NCI-H345 (cell line): ENCODE measurements at regions not wholly inside any gene's neighbourhood (a gene's known extent, or its start where the extent isn't known, plus 50 kb on each side); places are given as distances from the start of the nearest gene placed in this dataset.
"Not testable (repeated sequence)": the region's sequence is repeated elsewhere in the genome, so short reads cannot be mapped to it uniquely, and the experiment has no call there.

Source experiments
- DNase-seq: peaks from one replicate; lab custom pipeline; 2025; lab: John Stamatoyannopoulos, UW

GRCh38 chr4:38333219-38333618, 330.8 kb upstream of the KLF3 start:
- DNase-seq = no peak

DNA sequence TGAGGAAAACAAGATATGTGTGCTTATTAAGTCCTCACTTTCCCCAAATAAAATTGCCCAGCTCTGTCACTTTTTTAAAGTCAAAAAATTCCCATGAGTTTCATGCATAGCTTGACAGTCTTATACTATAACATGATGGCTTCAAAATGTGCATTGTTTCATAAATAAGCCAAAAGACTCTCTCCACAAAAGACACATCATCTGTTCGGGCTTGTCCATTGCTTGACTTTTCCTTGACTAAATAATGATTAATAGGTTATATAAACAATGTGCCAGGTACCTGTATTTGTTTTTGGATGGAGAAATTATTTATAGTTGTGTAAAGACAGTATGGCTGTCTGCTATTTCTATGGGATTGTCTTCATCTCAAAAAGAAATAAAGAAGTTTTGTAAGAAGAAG, 329.2 kb upstream of the KLF3 start:
- no peak for DNase-seq

- DNase-seq = not testable (repeated sequence)
These were observed 325.1 kb upstream of the KLF3 start for GRCh38 chr4:38338939-38339338.

DNA sequence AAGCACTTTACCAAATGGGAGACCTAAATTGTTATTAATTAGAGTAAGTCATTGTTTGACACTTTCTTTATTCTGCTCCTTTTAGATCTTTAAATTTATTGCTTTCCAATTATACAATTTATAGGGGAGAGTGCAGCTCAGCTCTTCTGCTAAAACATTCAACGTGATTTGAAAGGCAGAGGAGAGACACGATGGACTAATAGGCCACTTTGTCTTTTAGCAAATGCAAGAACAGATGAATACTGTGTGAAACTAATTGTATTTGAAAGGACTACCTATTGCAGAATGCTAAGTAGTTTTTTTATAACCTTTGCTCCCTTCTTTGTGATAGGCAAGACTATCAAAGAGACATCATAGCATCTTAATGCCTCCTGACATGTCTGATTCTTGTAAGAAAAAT, 320.4 kb upstream of the KLF3 start:
- DNase-seq = no peak

DNA sequence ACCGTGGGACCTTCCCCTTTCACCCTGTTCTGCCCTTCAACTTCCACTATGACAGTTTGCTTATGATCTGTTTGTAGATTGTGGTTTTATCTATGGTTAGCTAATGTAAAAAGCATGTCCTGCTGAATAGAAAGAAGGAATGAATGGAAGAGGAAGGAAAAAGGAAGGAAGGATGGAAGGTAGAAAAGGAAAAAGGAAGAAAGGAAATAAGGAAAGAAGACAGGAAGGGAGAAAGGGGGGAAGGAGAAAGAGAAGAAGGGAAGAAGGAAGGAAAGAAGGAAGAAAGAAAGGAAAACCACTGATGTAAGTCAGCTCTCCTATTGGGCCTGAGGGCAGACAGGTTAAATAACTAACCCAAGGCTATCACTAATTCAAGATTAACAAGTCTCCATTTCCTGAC, 319.1 kb upstream of the KLF3 start:
- DNase-seq = no peak

- no peak for DNase-seq
These were observed 316.7 kb upstream of the KLF3 start for GRCh38 chr4:38347251-38347650.

DNA sequence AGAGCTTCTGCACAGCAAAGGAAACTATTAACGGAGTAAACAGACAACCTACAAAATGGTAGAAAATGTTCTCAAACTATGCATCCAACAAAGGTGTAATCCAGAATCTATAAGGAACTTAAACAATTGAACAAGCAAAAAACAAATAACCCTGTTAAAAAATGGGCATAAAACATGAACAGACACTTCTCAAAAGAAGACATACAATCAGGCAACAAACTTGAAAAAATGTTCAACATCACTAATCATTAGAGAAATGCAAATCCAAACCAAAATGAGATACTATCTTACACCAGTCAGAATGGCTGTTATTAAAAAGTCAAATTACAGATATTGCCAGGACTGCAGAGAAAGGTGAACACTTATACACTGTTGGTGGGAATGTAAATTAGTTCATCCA, 309.6 kb upstream of the KLF3 start:
- DNase-seq = no peak

DNA sequence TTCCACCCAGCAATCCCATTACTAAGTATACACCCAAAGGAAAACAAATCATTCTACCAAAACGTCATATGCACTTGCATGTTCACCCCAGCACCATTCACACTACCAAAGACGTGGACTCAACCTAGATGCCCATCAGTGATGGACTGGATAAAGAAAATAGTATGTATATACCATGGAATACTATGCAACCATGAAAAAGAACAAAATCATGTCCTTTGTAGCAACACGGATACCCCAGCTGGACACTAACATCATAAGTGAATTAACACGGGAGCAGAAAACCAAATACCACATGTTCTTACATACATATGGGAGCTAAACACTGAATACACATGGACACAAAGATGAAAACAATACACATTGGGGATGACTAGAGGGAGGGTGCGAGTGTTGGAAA, 309.1 kb upstream of the KLF3 start:
- DNase-seq = no peak

DNA sequence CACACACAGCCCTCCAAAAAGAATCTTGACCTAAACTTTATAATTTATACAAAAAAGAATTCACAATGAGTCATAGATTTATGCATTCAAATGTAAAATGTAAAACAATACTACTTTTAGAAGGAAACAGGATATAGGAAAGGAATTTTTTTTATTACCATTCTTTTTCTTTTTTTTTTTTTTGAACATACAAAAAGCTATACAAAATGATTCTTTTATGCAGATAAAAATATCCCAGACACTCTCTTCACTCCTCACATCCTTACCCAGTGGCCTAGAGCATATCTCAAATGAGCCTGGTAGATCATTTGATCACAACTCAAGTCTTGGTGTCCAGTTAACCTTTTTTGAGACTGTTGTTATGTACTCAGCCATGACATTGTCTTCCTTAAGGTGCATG, 307.3 kb upstream of the KLF3 start:
- DNase-seq = no peak

- no peak for DNase-seq
These were observed 306.5 kb upstream of the KLF3 start for GRCh38 chr4:38357546-38357945.

DNA sequence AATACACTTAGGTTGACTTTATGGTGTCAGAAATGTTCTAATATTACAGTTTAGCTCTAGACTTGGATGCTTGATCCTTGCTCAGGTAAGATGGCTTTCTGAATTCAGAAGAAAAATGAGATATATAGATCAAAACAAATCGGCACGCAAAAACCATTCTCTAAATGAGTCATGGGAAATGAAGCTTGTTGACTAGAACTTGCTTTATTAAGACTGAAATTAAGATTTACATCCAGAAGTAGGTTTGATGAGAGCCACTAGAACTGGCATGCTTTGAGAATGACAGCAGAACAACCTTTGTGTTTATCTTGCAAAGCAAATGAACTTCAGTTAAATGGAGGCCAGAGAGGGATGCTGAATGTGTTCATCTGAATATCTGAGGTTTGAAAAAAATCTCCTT, 304.9 kb upstream of the KLF3 start:
- no peak for DNase-seq

- DNase-seq = no peak
These were observed 303.8 kb upstream of the KLF3 start for GRCh38 chr4:38360201-38360600.

DNA sequence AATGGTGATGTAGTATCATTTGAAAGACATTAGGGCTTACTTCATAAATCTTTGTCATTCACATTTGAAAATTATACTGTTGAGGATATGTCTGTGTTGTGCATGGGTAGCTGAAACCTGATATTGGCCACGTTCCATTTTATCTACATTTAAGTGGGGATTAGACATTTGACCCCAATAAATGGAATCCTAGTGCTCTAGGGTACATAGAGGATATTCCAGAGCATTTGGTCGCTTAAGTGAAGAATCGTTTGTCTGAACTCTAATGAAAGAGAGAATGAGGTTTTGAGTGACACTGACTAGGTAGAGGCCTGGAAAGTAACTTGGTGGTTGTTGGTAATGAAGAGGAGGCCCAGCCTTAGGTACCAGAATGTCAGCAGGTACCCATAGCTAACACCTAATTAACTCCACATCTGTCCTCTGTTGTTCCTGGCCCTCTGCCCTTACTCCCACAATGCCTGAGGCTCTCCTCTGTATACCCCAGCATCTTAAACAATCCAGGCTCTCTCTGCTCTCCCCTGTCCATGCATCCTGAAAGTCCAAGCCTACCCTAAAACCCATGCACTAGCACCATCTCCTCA, 299.5 kb upstream of the KLF3 start:
- no peak for DNase-seq

- no peak for DNase-seq
These were observed 298.7 kb upstream of the KLF3 start for GRCh38 chr4:38365261-38365660.

- DNase-seq = peak; percentile 65
These were observed 298.2 kb upstream of the KLF3 start for GRCh38 chr4:38365748-38366310.

- DNase-seq = no peak
These were observed 297.5 kb upstream of the KLF3 start for GRCh38 chr4:38366456-38366855.

DNA sequence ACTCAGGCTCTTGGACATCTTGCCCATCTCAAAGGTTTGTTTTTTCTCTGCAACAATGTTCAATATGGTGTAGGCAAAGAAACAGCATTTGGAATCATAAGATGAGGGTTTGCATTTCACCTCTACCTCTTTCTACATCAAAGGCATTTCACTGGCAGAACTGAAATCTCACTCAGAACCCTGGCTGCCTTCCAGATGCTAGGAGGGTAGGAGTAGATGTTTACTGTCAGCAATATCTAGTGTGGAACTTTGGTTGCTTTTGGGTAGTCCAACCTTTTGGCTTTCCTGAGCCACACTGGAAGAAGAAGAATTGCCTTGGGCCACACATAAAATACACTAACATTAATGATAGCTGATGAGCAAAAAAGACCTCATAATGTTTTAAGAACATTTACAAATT, 297.0 kb upstream of the KLF3 start:
- DNase-seq = peak; percentile 4

DNA sequence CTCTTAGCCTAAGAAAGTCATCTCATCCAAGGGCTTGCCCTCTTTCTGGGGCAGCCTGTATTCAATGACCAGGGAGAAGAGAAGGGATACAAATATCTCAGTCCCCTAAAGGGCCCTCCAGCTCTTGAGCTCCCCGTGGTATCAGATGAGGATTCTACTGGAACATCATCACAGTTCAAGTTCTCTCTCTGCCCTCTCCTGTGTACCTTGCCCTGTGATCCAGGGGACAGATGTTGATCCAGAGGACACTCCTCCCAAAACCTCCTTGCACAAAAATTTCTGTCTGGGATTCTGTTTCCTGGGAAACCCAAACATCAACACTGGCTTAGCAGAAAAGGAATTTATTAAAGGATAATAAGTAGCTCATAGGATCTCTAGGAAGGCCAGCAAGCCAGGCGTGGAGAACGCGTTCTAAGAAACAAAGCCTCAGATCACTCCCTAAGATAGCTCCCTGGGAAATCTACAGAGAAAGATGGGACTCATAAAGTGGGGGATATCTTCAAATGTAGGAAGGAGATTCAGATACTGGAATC, 296.3 kb upstream of the KLF3 start:
- no peak for DNase-seq

DNA sequence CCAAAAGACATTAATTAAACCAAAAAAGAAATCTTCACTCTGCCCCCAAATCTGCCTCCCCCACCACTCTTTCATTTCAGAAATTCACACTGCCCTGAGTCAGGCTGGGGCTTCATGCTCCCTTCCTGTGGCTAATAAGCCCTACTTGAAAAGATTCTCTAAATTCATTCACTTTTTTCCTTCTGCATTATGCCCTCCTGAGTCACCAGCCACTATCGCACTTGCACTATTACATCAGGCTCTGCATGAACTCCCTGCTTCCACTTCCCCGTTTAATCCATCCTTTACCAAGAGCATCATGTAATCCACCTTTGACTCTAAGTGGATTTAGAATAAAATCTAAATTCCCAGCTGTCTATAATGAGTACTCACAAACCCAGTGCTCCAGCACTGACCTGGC, 295.4 kb upstream of the KLF3 start:
- DNase-seq = no peak

DNA sequence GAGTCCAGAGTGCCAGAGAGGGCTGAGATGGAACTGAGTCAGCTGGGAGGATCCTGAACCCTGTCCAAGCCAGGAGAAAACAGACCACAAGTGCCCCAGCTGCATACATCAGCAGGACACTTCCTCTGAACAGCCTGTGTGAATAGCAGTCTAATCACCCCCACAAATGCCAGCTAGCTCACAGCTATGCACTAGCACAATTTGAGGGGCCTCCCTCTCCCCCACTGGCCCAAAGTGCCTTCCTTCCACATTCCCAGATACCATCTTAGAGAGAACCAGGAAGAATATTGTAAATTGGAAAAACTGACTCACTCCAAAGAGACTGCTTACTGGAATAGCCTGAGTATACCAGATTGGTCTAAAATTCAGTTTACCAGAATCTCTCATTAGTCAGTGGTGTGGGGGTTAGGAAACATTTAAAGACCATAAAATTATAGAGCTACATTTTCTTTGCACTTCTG, 292.6 kb upstream of the KLF3 start:
- no peak for DNase-seq

DNA sequence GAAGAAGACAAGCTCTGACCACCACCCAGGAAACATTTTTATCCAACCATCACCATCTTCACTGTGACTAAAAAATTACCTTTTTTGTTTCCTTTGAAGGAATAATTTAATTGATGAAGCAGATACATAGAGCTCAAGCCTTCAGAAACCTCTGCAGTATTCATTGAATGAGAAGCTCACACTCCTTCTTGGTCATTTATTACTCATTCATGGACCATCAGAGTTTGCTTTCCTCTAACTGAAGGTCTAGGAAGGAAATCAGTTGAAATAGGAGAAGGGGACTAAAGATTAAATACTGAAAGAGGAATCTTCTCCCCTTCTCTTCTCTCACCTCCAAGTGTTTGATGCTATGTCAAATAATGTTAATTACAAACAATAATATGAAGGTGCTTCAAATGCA, 290.6 kb upstream of the KLF3 start:
- DNase-seq = no peak

DNA sequence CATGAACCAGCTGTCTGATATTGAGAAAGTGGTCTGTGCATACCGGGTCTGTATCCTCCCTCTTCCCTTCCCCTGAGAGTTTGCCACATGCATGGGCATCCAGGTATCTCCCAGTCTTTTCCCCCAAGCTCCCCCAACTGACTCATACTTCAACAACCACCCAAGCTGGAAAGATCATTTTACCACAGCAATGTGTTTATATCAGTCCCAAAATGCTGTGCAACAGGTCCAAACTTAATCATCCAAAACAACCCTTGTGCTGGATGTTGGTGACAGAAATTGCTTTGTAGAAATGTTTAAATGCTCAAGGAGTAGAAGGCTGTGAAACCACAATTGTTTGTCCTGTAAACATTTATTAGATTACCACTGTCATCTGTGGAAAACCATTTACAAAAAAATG, 286.8 kb upstream of the KLF3 start:
- DNase-seq = no peak

DNA sequence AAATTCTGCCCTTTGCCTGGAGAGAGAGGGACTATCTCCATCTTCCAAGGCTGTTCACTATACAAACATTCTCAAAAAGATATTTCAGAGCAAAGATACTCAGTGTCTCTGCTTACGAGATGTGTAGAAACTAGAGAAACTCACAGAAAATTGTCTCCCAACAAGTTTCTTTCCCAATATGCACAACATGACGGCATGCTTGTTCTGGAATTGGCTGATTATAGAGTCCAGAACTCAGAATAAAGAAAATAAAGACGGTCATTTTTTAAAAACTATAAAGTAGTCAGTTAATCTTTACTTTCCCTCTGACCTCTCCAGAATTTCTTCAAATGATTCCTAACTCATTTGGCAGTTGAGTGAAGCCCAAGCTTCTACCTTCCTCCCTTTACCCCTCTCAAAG, 285.5 kb upstream of the KLF3 start:
- DNase-seq = no peak

DNA sequence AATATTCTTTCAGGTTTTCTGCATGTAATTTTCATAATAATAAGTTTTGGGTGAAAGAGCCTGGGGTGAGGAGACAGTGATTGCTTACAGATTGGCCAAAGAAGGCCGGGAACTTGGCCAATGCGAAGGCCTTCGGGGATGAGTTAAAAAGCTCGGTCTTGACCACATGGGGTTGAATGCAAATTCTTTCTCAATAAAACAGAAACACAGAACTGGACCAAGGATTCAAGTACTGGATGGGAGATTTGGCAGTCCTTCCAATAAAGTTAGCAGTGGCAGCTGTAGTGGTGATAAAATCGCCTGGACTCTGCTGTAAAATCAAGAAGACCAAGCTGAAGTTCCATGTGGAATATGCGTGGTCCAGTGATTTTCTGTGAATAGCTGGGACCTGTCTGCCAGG, 282.2 kb upstream of the KLF3 start:
- no peak for DNase-seq
